CD4-positive, alpha-beta T cell treated with Interleukin-21 for 1 hour (primary cell): ENCODE measurements at regions not wholly inside any gene's neighbourhood (a gene's known extent, or its start where the extent isn't known, plus 50 kb on each side); places are given as distances from the start of the nearest gene placed in this dataset.
"Not testable (repeated sequence)": the region's sequence is repeated elsewhere in the genome, so short reads cannot be mapped to it uniquely, and the experiment has no call there.

Experiments
- DNase-seq: peaks from one replicate; pipeline ENCODE4 v3.0.0-alpha.2; 2020

- no peak for DNase-seq
These were observed 243.1 kb downstream of the EN1 start for GRCh38 chr2:118604371-118604770.

GRCh38 chr2:118599141-118599540 is 248.3 kb downstream of the EN1 start:
- DNase-seq: no peak

- DNase-seq: no peak
These were observed 250.8 kb downstream of the EN1 start for GRCh38 chr2:118596620-118597019.

GRCh38 chr2:118593257-118593656 is 254.2 kb downstream of the EN1 start:
- DNase-seq: no peak

- no peak for DNase-seq
These were observed 256.2 kb downstream of the EN1 start for GRCh38 chr2:118591223-118591622.

- DNase-seq: no peak
These were observed 257.7 kb downstream of the EN1 start for GRCh38 chr2:118589721-118590120.

- no peak for DNase-seq
These were observed 258.6 kb downstream of the EN1 start for GRCh38 chr2:118588850-118589249.

- DNase-seq: no peak
These were observed 261.1 kb downstream of the EN1 start for GRCh38 chr2:118586312-118586711.

- DNase-seq: no peak
These were observed 262.6 kb downstream of the EN1 start for GRCh38 chr2:118584877-118585276.

GRCh38 chr2:118584062-118584749 is 263.2 kb downstream of the EN1 start:
- DNase-seq: no peak

GRCh38 chr2:118582058-118582457 is 265.4 kb downstream of the EN1 start:
- no peak for DNase-seq

GRCh38 chr2:118580651-118581050 is 266.8 kb downstream of the EN1 start:
- DNase-seq: no peak

- no peak for DNase-seq
These were observed 267.3 kb downstream of the EN1 start for GRCh38 chr2:118580107-118580506.

- no peak for DNase-seq
These were observed 270.2 kb downstream of the EN1 start for GRCh38 chr2:118577202-118577601.

GRCh38 chr2:118576109-118576855 is 271.2 kb downstream of the EN1 start:
- DNase-seq: no peak

- not testable (repeated sequence) for DNase-seq
These were observed 275.1 kb downstream of the EN1 start for GRCh38 chr2:118572380-118572779.

- no peak for DNase-seq
These were observed 277.4 kb downstream of the EN1 start for GRCh38 chr2:118569876-118570535.

GRCh38 chr2:118568700-118569099 is 278.7 kb downstream of the EN1 start:
- DNase-seq: no peak

- no peak for DNase-seq
These were observed 281.5 kb downstream of the EN1 start for GRCh38 chr2:118565786-118566540.

GRCh38 chr2:118565301-118565700 is 282.1 kb downstream of the EN1 start:
- no peak for DNase-seq

GRCh38 chr2:118562144-118562543 is 285.3 kb downstream of the EN1 start:
- no peak for DNase-seq

GRCh38 chr2:118558846-118559245 is 288.6 kb downstream of the EN1 start:
- DNase-seq: no peak

GRCh38 chr2:118557791-118558190 is 289.7 kb downstream of the EN1 start:
- no peak for DNase-seq
